NB4 (cell line): ENCODE measurements at regions not wholly inside any gene's neighbourhood (a gene's known extent, or its start where the extent isn't known, plus 50 kb on each side); places are given as distances from the start of the nearest gene placed in this dataset.

Experiments used
- MYC ChIP-seq: IDR thresholded peaks from 2 replicates; pipeline ENCODE4 v1.6.1; 2011; ENCODE audit warnings: low read depth, low read length
- POLR2A ChIP-seq: IDR thresholded peaks from 2 replicates; pipeline ENCODE4 v1.6.1; 2011; ENCODE audit warnings: mild to moderate bottlenecking; ENCODE audit not compliant: insufficient read length; ENCODE audit errors: extremely low read depth
- TF ChIP-seq, protein P1 (sequence below): IDR thresholded peaks from one replicate; pipeline ENCODE4 v1.5.1; 2012; ENCODE audit warnings: low read depth, low read length

GRCh38 chr6:14212632-14213031, 95.1 kb downstream of the CD83 start:
- TF ChIP-seq POLR2A (no peak), MYC (no peak)
- TF ChIP-seq, protein P1, sequence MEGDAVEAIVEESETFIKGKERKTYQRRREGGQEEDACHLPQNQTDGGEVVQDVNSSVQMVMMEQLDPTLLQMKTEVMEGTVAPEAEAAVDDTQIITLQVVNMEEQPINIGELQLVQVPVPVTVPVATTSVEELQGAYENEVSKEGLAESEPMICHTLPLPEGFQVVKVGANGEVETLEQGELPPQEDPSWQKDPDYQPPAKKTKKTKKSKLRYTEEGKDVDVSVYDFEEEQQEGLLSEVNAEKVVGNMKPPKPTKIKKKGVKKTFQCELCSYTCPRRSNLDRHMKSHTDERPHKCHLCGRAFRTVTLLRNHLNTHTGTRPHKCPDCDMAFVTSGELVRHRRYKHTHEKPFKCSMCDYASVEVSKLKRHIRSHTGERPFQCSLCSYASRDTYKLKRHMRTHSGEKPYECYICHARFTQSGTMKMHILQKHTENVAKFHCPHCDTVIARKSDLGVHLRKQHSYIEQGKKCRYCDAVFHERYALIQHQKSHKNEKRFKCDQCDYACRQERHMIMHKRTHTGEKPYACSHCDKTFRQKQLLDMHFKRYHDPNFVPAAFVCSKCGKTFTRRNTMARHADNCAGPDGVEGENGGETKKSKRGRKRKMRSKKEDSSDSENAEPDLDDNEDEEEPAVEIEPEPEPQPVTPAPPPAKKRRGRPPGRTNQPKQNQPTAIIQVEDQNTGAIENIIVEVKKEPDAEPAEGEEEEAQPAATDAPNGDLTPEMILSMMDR = no peak
